ENCODE measurements at regions not wholly inside any gene's neighbourhood (a gene's known extent, or its start where the extent isn't known, plus 50 kb on each side); places are given as distances from the start of the nearest gene placed in this dataset.

DNA sequence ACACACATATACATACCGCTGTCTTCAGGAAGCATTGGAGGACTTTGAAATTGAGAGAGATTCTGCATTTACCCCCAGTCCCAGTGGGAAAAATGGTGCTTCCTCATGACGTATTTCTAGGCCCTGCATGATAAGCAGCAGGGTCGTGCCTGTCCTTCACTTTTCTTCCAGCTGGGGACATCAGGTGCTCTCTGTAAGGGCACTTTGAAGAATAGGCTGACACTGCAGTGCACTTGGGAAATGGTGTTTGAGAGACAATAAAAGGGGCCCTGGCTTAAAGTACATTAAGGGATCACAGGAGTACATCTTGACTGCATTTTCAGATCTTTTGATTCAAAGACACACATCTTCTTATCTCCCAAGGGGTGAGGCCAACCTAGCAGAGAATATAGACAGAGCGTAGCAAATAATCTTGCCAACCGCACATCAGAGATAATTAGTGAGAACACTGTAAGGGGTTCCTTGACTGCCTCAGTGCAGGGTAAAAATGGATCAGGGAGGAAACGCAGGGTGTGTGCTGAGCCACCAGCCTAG is 437.9 kb downstream of the CSNK1G3 start:
- TF ChIP-seq, protein P1, sequence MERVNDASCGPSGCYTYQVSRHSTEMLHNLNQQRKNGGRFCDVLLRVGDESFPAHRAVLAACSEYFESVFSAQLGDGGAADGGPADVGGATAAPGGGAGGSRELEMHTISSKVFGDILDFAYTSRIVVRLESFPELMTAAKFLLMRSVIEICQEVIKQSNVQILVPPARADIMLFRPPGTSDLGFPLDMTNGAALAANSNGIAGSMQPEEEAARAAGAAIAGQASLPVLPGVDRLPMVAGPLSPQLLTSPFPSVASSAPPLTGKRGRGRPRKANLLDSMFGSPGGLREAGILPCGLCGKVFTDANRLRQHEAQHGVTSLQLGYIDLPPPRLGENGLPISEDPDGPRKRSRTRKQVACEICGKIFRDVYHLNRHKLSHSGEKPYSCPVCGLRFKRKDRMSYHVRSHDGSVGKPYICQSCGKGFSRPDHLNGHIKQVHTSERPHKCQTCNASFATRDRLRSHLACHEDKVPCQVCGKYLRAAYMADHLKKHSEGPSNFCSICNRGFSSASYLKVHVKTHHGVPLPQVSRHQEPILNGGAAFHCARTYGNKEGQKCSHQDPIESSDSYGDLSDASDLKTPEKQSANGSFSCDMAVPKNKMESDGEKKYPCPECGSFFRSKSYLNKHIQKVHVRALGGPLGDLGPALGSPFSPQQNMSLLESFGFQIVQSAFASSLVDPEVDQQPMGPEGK (CRISPR knock-in tag; IDR thresholded peaks at IDR 0.05; ENCODE audit: borderline replicate concordance) = no peak
- no peak for TF ChIP-seq ZFP3 (CRISPR knock-in tag; IDR thresholded peaks at IDR 0.05)
- TF ChIP-seq OSR1 (CRISPR knock-in tag; IDR thresholded peaks at IDR 0.05) = no peak
- TF ChIP-seq, protein P2, sequence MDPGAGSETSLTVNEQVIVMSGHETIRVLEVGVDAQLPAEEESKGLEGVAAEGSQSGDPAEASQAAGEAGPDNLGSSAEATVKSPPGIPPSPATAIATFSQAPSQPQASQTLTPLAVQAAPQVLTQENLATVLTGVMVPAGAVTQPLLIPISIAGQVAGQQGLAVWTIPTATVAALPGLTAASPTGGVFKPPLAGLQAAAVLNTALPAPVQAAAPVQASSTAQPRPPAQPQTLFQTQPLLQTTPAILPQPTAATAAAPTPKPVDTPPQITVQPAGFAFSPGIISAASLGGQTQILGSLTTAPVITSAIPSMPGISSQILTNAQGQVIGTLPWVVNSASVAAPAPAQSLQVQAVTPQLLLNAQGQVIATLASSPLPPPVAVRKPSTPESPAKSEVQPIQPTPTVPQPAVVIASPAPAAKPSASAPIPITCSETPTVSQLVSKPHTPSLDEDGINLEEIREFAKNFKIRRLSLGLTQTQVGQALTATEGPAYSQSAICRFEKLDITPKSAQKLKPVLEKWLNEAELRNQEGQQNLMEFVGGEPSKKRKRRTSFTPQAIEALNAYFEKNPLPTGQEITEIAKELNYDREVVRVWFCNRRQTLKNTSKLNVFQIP (CRISPR knock-in tag; IDR thresholded peaks at IDR 0.05; ENCODE audit: borderline replicate concordance, low read depth) = no peak
- TF ChIP-seq, protein P3, sequence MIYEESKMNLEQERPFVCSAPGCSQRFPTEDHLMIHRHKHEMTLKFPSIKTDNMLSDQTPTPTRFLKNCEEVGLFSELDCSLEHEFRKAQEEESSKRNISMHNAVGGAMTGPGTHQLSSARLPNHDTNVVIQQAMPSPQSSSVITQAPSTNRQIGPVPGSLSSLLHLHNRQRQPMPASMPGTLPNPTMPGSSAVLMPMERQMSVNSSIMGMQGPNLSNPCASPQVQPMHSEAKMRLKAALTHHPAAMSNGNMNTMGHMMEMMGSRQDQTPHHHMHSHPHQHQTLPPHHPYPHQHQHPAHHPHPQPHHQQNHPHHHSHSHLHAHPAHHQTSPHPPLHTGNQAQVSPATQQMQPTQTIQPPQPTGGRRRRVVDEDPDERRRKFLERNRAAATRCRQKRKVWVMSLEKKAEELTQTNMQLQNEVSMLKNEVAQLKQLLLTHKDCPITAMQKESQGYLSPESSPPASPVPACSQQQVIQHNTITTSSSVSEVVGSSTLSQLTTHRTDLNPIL (CRISPR knock-in tag; IDR thresholded peaks at IDR 0.05; ENCODE audit: low read depth) = no peak
- no peak for TF ChIP-seq ARNTL (CRISPR knock-in tag; IDR thresholded peaks at IDR 0.05; ENCODE audit: borderline replicate concordance, low read depth)
- no peak for TF ChIP-seq ISL1 (CRISPR knock-in tag; IDR thresholded peaks at IDR 0.05)
- no peak for TF ChIP-seq ZC3H10 (CRISPR knock-in tag; IDR thresholded peaks at IDR 0.05)
